H9 (cell line): ENCODE measurements at regions not wholly inside any gene's neighbourhood (a gene's known extent, or its start where the extent isn't known, plus 50 kb on each side); places are given as distances from the start of the nearest gene placed in this dataset.

Experiments
- DNase-seq: peaks from one replicate; pipeline ENCODE4 v3.0.0-alpha.2; 2017
- H2AFZ ChIP-seq: one replicate; pipeline ENCODE4 v1.6.1; 2013; ENCODE audit warnings: mild to moderate bottlenecking, low read length, control low read depth, moderate library complexity
- H2AK5ac ChIP-seq: 2 replicates; pipeline ENCODE4 v1.6.1; 2013; ENCODE audit warnings: low read length, control low read depth, mixed read lengths; ENCODE audit not compliant: insufficient read length
- H2BK120ac ChIP-seq: one replicate; pipeline ENCODE4 v1.6.1; 2013; ENCODE audit warnings: low read depth, mild to moderate bottlenecking, low read length, control low read depth, inconsistent platforms; ENCODE audit not compliant: poor library complexity, severe bottlenecking
- H2BK12ac ChIP-seq: 2 replicates; pipeline ENCODE4 v1.6.1; 2013; ENCODE audit warnings: low read length, control low read depth, mixed read lengths, low read depth; ENCODE audit not compliant: insufficient read length
- H2BK15ac ChIP-seq: 2 replicates; pipeline ENCODE4 v1.6.1; 2013; ENCODE audit warnings: low read depth, low read length, control low read depth
- H2BK20ac ChIP-seq: one replicate; pipeline ENCODE4 v1.6.1; 2013; ENCODE audit warnings: low read depth, mild to moderate bottlenecking, low read length, control low read depth, inconsistent platforms; ENCODE audit not compliant: poor library complexity, severe bottlenecking
- H2BK5ac ChIP-seq: 2 replicates; pipeline ENCODE4 v1.6.1; 2013; ENCODE audit warnings: low read length, control low read depth, mixed read lengths; ENCODE audit not compliant: insufficient read length
- H3K14ac ChIP-seq: 2 replicates; pipeline ENCODE4 v1.6.1; 2013; ENCODE audit warnings: low read length, control low read depth; ENCODE audit not compliant: insufficient read depth
- H3K18ac ChIP-seq: 2 replicates; pipeline ENCODE4 v1.6.1; 2013; ENCODE audit warnings: low read depth, mild to moderate bottlenecking, mixed read lengths, low read length, control low read depth; ENCODE audit not compliant: insufficient read length
- H3K23ac ChIP-seq: 2 replicates; pipeline ENCODE4 v1.6.1; 2013; ENCODE audit warnings: low read length, control low read depth, mixed read lengths, low read depth; ENCODE audit not compliant: insufficient read length
- H3K23me2 ChIP-seq: 2 replicates; pipeline ENCODE4 v1.6.1; 2013; ENCODE audit warnings: low read depth, mild to moderate bottlenecking, mixed read lengths, low read length, control low read depth; ENCODE audit not compliant: insufficient read length, poor library complexity, severe bottlenecking
- H3K27ac ChIP-seq: 2 replicates; pipeline ENCODE4 v1.5.1; 2013; ENCODE audit warnings: low read length, control low read depth, mixed read lengths, low read depth; ENCODE audit not compliant: insufficient read length
- H3K27me3 ChIP-seq: 2 replicates; pipeline ENCODE4 v1.6.1; 2013; ENCODE audit warnings: low read length, control low read depth, inconsistent platforms; ENCODE audit not compliant: insufficient read depth
- H3K4ac ChIP-seq: 2 replicates; pipeline ENCODE4 v1.6.1; 2013; ENCODE audit warnings: low read depth, mild to moderate bottlenecking, control low read depth, inconsistent platforms, low read length, moderate library complexity
- H3K4me1 ChIP-seq: 2 replicates; pipeline ENCODE4 v1.6.1; 2013; ENCODE audit warnings: low read length, control low read depth, inconsistent platforms; ENCODE audit not compliant: insufficient read depth
- H3K4me2 ChIP-seq: 2 replicates; pipeline ENCODE4 v1.6.1; 2013; ENCODE audit warnings: low read length, control low read depth, mixed read lengths; ENCODE audit not compliant: insufficient read length, insufficient read depth
- H3K56ac ChIP-seq: 2 replicates; pipeline ENCODE4 v1.6.1; 2013; ENCODE audit warnings: low read depth, mild to moderate bottlenecking, mixed read lengths, low read length, control low read depth; ENCODE audit not compliant: insufficient read length
- H3K79me1 ChIP-seq: 2 replicates; pipeline ENCODE4 v1.6.1; 2013; ENCODE audit warnings: low read depth, mild to moderate bottlenecking, moderate library complexity, low read length, control low read depth, inconsistent platforms; ENCODE audit not compliant: insufficient read depth, poor library complexity, severe bottlenecking
- H3K79me2 ChIP-seq: 2 replicates; pipeline ENCODE4 v1.6.1; 2013; ENCODE audit warnings: low read length, control low read depth, inconsistent platforms; ENCODE audit not compliant: insufficient read depth
- H3K9ac ChIP-seq: 2 replicates; pipeline ENCODE4 v1.6.1; 2013; ENCODE audit warnings: low read length, control low read depth, mixed read lengths; ENCODE audit not compliant: insufficient read length; ENCODE audit errors: extremely low read depth
- H3K9me3 ChIP-seq: one replicate; pipeline ENCODE4 v1.6.1; 2013; ENCODE audit warnings: low read depth, low read length, inconsistent platforms; ENCODE audit not compliant: control insufficient read depth
- H3T11ph ChIP-seq: one replicate; pipeline ENCODE4 v1.6.1; 2013; ENCODE audit warnings: mild to moderate bottlenecking, low read length, control low read depth, inconsistent platforms
- H4K20me1 ChIP-seq: one replicate; pipeline ENCODE4 v1.6.1; 2013; ENCODE audit not compliant: control insufficient read depth, insufficient read length, insufficient read depth
- H4K5ac ChIP-seq: 2 replicates; pipeline ENCODE4 v1.6.1; 2013; ENCODE audit warnings: low read depth, mild to moderate bottlenecking, mixed read lengths, low read length, control low read depth; ENCODE audit not compliant: insufficient read length
- H4K8ac ChIP-seq: replicated peaks from 2 replicates; pipeline ENCODE4 v1.6.1; 2013; ENCODE audit warnings: low read length, control low read depth, mixed read lengths, low read depth; ENCODE audit not compliant: insufficient read length
- H4K91ac ChIP-seq: 2 replicates; pipeline ENCODE4 v1.6.1; 2013; ENCODE audit warnings: low read depth, mild to moderate bottlenecking, moderate library complexity, mixed read lengths, low read length, control low read depth; ENCODE audit not compliant: insufficient read length
- H3K27ac Mint-ChIP-seq, 3 experiments: 2 replicates in 2 of 3; 3 replicates in 1 of 3; pipeline ENCODE4 v1.8.0; 2020 to 2021; ENCODE audit warnings: mixed read lengths in 3 of 3, mild to moderate bottlenecking in 1 of 3, moderate library complexity in 1 of 3
- H3K27me3 Mint-ChIP-seq: 2 replicates; pipeline ENCODE4 v1.8.0; 2021; ENCODE audit warnings: low read depth, mild to moderate bottlenecking, moderate library complexity, mixed read lengths
- H3K36me3 Mint-ChIP-seq, 3 experiments: 2 replicates in 2 of 3; 3 replicates in 1 of 3; pipeline ENCODE4 v1.8.0; 2020 to 2021; ENCODE audit warnings: low read depth in 3 of 3, mixed read lengths in 3 of 3; ENCODE audit not compliant: insufficient read depth in 1 of 3
- H3K4me1 Mint-ChIP-seq, 2 experiments: 2 replicates each; pipeline ENCODE4 v1.8.0; 2020; ENCODE audit warnings: mixed read lengths in 2 of 2
- H3K4me3 Mint-ChIP-seq, 2 experiments: 2 replicates in 1 of 2; 3 replicates in 1 of 2; pipeline ENCODE4 v1.8.0; 2020 to 2021; ENCODE audit warnings: mild to moderate bottlenecking in 2 of 2, mixed read lengths in 2 of 2, moderate library complexity in 1 of 2
- H3K9me3 Mint-ChIP-seq, 2 experiments: 2 replicates in 1 of 2; 3 replicates in 1 of 2; pipeline ENCODE4 v1.8.0; 2020; ENCODE audit warnings: mild to moderate bottlenecking in 2 of 2, mixed read lengths in 2 of 2, moderate library complexity in 1 of 2
- CTCF ChIP-seq: fragments of 200-600 bp; sonication (generic); conservative IDR thresholded peaks from 3 replicates; pipeline ENCODE4 v1.8.0; 2021; ENCODE audit warnings: antibody characterized with exemption, mild to moderate bottlenecking
- WGBS: extraction: QIAGEN DNeasy Blood & Tissue Kit; methylation state at CpG from one replicate; pipeline ENCODE4 v1.1.7; 2013; ENCODE audit warnings: missing lambda C conversion rate, low lambda C conversion rate, mixed read lengths; ENCODE audit not compliant: insufficient read length; ENCODE audit errors: extremely low coverage; 5-methylcytosine and 5-hydroxymethylcytosine counted together

- H3K4me1 Mint-ChIP-seq: peaks cover 8 to 9% of the 10 kb centered on the region in 2 experiments
- H2AFZ ChIP-seq: no peak overlapping the region
- H3K9me3 Mint-ChIP-seq: no peaks in the 10 kb centered on the region; a peak in 1 of 5 replicates
Measured at GRCh38 chr11:116257092-116257491, 515.7 kb downstream of the BUD13 start.

More at GRCh38 chr11:116257092-116257491, 515.7 kb downstream of the BUD13 start:
- no peaks in the 10 kb centered on the region for H3K27me3 ChIP-seq
- no peak overlapping the region for H3K14ac ChIP-seq
- no peak for TF ChIP-seq CTCF
- Mint-ChIP-seq H3K4me3 (no peak overlapping the region), H3K27me3 (peaks cover 6% of the 10 kb centered on the region), H3K36me3 (no peaks in the 10 kb centered on the region), H3K27ac (no peak overlapping the region)
- H3K4me1 ChIP-seq: no peaks in the 10 kb centered on the region
- H2AK5ac ChIP-seq: no peak overlapping the region
- no peak overlapping the region for H3K56ac ChIP-seq
- H2BK15ac ChIP-seq: no peak overlapping the region
- no peak overlapping the region for H2BK12ac ChIP-seq
- H3K79me1 ChIP-seq: no peaks in the 10 kb centered on the region
- no peaks in the 10 kb centered on the region for H4K20me1 ChIP-seq
- H3K23ac ChIP-seq: no peak overlapping the region
- no peaks in the 10 kb centered on the region for H3K23me2 ChIP-seq
- H4K8ac ChIP-seq: no peak overlapping the region
- no peak overlapping the region for H4K91ac ChIP-seq
- no peak overlapping the region for H3K18ac ChIP-seq
- H3T11ph ChIP-seq: no peak overlapping the region
- no peak overlapping the region for H3K9ac ChIP-seq
- no peak overlapping the region for H3K4me2 ChIP-seq
- no peak overlapping the region for H4K5ac ChIP-seq
- no peak for DNase-seq
- H2BK5ac ChIP-seq: no peak overlapping the region
- H2BK120ac ChIP-seq: no peak overlapping the region
- H2BK20ac ChIP-seq: no peak overlapping the region
- H3K27ac ChIP-seq: no peak overlapping the region
- H3K9me3 ChIP-seq: no peaks in the 10 kb centered on the region
- H3K79me2 ChIP-seq: no peaks in the 10 kb centered on the region
- no peak overlapping the region for H3K4ac ChIP-seq
- no CpG with 5 or more reads among the region's 1 CpG for WGBS
